Activated T-helper 9 cell treated with anti-CD3 and anti-CD28 coated beads, Interleukin-2, amount 50 U/mL, for 16 hours (primary cell): ENCODE measurements at regions not wholly inside any gene's neighbourhood (a gene's known extent, or its start where the extent isn't known, plus 50 kb on each side); places are given as distances from the start of the nearest gene placed in this dataset.
"Not testable (repeated sequence)": the region's sequence is repeated elsewhere in the genome, so short reads cannot be mapped to it uniquely, and the experiment has no call there.

Experiments used
- DNase-seq: peaks from one replicate; pipeline ENCODE4 v3.0.0-alpha.2; 2020; ENCODE audit warnings: low read depth

DNA sequence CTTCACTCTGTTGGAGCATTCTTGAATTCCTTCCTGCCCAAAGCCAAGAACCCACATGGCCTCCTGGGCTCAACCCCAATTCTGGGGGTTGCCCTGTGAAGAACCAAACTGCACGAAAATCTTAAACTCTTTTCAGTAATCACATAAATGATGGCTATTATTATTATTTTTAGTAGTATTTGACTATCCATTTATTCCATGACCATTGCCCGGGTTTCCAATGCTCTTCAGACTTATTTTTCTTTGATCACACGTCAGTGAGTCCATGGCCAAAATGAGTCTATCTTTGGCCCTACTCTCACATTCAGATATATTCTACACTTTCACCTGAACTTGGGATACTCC is 185.9 kb downstream of the AVL9 start:
- no peak for DNase-seq

DNA sequence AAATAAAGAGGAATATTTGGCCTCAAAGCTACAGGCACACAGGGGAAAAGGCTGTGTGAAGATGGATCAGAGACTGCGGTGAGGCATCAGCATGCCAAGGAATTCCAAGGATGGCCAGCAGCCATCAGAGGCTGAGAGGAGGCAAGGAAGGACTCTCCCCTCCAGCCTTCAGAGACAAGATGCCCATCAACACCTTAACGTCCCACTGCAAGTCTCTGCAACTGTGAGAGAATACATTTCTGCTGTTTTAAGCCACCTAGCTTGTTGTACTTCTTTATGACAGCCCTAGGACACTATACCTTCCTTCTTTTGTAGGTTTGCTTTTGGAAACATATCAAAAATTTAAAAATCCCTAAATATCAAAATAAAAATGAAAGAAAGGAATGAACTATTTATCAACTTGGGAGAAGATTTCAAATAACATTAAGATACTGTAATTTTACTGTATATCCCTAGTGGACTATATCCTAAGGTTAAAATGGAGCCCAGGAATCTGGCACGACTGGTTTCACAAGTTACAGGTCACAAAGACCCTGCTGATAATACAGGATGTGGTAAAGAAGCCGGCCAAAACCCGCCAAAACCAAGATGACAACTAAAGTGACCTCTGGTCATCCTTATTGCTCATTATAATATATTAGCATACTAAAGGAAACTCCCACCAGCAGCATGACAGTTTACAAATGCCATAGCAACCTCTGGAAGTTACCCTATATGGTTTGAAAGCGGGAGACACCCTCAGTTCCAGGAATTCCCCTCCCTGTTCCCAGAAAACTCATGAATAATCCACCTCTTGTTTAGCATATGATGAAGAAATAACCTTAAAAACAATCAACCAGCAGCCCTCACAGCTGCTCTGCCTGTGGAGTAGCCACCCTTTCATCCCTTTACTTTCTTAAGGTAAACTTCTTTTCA is 185.2 kb downstream of the AVL9 start:
- DNase-seq = no peak

DNA sequence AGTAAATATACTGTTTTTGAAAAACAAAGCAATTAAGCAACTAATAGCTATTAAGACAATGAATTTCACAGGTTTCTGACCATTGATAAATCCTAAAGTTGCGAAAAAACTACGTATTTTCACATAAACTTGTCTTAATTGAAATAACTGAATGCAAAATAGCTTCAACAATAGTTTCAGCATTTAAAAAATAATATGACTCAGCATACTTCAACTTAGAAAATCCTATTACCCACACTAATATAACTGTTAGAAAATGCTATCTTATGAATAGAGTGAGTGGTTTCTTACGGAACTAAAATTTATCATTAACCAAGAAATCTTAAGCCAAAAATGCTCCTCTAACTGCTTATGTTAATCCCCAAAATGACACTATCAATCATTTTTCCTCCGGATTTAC is 183.9 kb downstream of the AVL9 start:
- DNase-seq = no peak

DNA sequence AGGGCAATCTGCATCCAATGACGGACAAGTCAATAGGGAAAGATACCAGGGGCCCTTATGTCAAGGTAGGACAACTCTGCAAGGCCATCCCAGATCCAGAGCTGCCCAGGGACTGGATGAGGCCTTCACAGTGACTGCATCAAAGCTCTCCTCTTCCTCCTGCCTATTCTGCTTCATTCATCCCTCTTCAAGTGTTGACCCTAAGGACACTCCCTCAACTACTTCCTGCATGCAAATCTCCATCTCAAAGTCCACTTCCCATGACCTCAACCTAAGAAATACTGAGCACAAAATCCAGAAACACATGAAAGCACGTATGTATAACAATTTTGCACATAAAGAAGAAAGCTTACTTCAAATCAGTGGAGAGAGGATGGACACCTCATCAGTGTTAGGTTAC is 182.3 kb downstream of the AVL9 start:
- DNase-seq = no peak

DNA sequence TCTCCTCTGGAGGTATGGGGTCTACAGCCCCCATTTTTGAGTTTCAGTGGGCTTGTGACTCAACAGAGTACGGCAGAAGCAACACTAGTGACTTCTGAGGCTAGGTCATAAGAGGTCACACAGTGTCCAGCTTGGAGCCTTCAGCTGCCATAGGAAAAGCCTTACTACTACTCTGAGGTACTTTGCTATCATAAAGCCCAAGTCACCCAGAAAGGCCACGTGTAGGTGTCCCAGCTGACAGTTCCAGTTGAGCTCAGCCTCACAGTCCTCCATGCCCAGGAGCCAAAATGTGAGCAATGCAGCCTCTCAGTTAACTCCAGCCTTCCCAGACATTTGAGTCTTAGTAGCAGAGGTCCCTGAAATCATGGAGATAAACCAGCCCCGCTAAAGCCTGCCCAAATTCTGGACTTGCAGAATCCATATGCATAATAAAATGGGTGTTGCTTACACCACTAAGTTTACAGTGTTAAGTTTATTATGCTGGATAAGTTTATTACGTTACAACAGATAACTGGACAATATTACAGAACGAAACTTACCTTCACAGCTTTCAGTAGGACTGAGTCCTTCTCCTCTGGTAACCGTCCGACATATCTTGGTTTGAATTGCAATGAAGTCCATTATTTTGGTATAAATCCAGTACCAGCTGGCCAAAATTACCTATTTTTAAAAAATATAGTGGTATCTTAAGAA is 181.1 kb downstream of the AVL9 start:
- DNase-seq = no peak

DNA sequence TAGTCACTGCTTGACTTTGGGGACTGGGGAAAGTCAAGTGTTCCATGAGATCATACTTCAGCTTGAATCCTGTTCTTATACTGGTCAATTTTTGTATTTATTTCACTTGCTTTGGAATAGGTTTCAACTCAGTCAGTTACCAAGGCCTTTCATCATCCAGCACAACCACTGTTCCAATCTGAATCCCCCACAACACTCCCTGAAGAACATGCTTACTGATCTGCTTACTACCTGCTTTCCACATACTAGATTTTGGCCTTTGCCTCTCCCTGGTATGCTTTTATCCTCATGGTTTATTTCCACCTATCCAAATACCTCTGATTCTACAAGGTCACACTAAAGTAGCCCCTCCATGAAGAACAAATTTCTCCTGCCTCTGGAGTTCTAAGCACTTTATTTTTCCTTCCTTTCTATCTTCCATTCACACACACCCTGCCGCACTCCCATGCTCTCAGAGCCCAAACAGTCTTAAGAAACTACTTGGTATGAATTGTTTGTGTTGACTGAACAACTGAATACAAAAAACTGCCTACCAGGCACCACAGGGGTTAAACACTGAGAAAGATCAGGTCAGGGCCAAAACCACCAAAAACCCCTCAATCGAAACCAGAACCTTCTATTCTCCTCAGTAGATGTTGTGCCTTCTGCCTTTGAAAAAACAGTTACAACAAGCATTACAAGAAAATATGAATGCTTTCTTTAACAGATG is 178.1 kb downstream of the AVL9 start:
- no peak for DNase-seq

DNA sequence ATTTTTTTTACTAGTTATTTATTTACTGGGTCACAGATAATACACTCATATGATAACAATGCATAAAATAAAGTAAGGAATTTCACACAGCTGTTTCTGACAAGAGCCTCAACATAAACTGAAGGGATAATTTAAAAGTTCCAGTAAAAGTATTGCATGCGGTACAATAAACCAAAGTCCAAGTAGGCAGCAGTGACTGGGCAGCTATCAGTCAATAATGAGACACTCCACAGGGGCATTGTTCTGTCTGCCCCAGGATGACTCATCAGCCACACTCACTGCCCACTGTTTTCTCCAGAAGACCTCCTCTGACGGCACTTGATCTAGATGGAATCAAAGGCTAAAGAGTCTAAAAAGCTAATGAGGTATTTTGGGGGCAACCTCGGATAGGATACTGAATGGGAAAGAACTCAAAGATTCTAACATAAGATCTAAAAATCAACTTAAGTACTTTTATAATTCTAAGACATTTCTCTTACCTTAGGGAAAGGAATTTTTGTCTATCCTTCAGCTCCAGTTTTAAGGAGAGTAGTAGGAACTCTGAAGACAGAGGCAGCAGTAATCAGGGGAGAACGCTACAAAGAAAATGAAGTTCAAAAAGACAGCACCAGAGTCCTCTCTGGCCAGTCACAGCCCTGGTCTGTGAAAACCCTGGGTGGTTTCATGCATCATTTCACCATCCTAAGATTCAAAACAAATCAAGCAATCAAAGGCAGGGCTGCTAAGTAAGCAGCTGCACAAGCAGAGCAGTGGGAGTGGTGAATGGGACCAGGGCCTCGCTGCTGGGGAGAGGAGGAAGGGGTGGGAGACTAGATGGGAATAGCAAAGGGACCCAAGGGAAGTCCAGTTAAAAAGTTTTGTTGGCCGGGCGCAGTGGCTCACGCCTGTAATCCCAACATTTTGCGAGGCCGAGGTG is 175.1 kb downstream of the AVL9 start:
- DNase-seq = no peak

DNA sequence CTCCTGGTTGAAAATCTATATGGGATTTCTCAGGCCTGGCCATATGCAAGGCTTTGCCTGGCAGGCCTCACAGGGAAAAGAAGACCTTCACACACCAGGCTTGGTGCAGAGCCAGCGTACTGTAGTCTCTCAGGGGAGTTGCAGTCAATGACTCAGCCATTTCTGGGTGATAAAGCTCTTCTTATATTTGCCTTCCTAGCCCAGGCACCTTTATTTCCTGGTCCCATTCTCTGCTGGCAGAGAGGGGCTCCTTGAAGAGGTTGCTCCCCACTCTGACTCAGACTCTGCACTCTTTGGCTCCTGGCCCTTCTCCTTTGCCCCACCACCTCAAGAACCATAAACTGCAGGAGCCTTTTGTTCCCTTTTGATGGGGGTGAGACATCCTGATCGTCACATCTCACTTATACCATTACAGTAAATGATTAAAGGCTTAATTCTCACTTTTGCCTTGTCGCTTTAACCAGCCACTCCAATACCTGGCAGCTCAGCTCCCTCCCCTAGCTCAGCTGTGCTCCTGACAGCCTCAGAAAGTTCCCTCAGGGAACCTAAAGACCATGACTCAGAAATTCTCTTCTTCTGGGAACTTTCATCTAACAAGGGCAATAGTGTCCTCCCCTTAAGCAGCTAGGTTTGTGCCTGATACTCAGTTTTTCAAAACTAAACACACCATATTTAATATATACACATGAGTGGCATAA is 174.0 kb downstream of the AVL9 start:
- not testable (repeated sequence) for DNase-seq

DNA sequence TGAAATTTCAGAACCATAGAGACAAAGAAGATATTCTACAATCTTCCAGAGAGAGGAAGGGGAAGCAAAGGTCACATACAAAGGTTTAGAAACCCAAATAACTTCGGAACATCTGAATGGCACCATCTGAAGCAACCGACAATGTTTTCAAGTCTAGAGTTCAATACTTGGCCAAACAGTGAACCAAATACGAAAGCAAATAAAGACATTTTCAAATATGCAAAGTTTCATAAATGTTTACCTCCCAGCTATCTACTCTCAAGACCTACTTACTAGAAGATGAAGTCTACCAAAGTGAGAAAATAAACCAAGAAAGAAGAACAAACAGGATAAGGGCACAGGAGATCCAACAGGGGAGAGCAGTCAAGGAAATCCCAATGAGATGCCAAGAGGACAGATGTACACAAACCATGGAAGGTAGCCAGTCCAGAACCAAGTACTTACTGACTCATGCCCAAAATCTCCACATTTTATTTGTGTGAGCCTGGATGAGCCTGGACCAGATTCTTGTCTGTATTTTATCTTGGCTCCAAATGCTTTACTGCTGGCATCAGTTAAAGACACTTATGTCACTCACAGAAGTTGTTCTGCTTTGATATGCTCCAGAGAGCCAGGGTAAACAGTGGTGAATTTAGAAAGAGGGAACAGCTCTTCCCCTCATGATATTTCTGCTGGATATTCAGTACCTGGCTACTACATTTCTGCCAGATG is 173.3 kb downstream of the AVL9 start:
- not testable (repeated sequence) for DNase-seq

DNA sequence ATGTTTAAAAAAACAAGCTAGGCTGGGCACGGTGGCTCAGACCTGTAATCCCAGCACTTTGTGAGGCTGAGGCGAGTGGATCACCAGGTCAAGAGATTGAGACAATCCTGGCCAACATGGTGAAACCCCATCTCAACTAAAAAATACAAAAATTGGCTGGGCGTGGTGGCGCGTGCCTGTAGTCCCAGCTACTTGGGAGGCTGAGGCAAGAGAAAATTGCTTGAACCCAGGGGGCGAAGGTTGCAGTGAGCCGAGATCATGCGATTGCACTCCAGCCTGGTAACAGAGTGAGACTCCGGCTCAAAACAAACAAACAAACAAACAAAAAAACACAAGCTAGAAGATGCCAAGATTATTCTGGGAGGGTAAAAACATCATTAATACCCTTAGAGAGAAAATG is 172.3 kb downstream of the AVL9 start:
- DNase-seq = not testable (repeated sequence)

DNA sequence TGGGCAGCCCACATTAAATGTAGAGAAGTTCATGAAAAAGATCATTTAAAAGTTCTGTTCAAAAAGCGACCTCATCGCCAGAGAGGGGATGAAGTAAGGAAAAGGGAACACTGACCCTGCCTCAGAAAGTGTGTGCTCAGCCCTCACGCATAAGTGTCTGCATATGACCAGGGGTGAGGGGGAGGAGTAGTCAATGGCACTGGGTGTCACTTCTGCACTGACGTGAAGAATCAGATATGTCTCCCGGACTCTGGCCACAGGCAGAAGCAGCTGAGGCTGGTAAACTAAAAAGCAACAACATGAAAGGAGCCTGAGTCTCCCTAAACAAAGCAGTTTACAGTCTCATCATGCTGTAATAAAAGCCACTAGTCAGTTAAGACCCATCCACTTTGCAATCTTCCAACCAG is 168.5 kb downstream of the AVL9 start:
- not testable (repeated sequence) for DNase-seq

DNA sequence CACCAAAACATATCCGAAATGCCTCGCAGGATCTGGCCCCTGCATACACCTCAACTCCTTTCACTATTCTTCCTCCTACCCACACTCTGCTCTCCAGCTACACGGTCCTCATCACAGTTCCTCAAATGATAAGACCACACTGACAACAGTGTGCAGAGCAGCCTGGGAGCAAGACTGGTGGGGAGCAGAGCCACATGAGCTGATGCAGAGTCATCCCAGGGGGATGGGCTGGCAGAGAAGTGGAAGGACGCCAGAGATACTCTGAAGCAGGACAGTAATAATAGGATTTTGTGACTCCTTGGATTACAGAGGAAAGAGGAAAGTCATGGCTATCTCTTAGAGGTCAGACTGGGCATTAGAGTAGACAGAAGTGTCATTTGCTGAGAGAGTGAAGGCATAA is 167.2 kb downstream of the AVL9 start:
- DNase-seq = not testable (repeated sequence)

DNA sequence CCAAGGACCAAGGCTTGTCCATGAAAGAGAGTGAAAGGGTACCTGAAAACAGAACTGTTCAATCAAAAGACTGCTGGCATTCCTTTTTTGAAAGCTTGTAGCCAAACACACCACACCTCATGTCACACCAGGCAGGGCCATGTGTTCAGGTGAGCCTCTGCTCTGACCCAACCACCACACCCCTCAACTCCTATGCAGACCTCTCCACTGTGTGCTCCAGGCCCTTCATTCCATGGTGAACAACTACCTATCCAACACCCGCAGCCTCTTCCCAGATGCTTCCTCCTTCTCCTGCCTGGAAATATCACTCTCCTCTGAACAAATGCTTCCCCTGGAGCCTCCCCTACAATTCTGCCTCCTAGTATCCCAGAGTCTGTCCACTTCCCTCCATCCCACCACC is 166.6 kb downstream of the AVL9 start:
- no peak for DNase-seq

DNA sequence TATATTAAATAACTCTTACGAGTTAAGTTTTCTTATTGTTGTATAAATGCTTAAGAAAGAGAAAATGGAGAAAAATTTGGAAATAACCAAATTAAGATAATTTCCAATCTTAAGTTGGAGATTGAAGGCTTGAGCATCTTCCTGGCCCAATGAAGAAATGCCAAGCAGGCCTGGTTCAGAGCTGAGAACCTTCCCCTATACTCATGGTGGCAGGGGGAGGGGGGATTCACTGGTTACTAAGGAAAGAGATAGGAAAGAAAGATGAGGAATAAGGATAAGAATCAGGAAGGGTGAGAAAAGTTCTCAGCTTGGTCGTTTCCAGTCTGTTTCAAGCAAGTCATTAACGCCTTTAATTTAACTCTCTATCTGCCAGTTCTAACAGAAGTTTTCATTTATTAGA is 166.2 kb downstream of the AVL9 start:
- no peak for DNase-seq

DNA sequence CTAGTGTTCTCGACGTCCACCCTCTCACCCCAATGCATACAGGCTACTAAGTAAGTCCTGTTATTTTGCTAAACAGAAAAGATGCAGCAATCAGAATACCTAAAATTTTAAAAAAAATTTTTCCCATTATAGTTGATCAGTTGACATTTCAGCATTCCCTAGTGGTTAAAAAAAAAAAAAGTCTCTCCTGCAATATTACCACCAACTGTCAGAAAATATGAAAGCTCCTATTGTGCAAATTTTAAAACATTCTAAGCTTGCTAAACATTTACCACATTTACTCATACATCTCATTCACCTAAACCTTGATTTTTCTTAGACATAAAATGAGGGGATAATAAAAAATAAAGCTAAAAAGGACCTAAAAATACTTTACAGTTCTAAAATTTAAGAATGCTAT is 165.6 kb downstream of the AVL9 start:
- DNase-seq = no peak

DNA sequence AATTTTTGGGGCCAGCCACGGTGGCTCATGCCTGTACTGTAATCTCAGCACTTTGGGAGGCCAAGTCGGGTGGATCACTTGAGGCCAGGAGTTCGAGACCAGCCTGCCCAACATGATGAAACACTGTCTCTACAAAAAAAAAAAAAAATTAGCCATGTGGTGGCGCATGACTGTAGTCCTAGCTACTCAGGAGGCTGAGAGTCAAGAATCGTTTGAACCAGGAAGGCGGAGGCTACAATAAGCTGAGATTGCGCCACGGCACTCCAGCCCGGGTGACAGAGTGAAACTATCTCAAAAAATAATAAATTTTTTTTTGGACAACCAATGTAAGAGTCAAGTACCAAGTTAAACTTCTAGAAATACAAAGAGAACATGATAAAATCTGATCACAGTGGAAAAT is 164.6 kb downstream of the AVL9 start:
- no peak for DNase-seq

DNA sequence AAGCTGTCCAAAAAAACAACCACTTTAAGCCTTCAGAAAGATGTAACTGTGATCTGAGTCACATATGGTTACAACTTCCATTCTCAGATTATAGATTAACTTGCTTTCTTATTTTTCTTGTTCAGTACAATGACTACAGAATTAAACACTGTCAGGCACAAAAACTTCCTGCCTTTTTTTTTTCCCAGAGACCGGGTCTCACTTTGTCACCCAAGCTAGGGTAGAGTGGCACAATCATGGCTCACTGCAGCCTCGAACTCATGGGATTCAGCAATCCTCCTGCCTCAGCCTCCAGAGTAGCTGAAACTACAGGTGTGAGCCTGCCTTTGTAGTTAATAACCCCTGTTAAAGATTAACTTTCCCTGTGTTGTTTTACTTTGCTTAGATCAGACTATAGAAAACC is 163.2 kb downstream of the AVL9 start:
- no peak for DNase-seq

DNA sequence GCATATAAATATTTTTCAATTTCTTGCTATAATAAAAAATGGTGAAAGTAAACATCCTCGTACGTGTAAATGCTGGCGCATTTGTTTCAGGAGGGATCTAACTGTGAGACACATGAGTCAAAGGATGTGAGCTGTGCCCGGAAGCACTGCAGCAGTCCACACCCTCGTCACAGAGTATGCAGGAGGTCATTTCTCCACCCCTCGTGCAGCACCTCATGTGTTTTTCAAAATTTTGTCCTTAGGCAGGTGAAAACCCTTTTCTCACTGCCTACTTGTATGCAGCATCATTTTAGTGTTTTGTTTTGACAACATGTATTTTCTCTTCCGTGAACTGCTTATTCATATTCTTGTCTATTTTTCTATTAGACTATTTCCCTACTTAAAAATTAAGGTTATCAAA is 162.7 kb downstream of the AVL9 start:
- no peak for DNase-seq

DNA sequence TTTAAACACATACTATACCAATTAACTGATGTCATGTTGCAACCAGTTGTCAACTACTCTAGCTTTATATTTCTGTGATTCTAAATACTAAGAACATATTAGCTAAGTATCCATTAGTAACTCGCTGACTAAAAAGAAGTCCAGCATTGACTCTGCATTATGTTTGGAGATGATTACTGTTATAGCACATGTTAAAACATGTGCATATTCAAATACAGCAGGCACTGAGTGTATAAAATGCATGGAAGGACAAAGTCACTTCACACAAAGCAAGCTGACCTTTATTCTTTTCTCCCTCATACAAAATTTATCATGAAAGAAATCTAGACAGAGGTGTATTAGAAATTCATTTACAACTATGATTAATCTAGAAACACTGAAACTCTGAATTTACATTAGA is 159.3 kb downstream of the AVL9 start:
- DNase-seq = not testable (repeated sequence)

DNA sequence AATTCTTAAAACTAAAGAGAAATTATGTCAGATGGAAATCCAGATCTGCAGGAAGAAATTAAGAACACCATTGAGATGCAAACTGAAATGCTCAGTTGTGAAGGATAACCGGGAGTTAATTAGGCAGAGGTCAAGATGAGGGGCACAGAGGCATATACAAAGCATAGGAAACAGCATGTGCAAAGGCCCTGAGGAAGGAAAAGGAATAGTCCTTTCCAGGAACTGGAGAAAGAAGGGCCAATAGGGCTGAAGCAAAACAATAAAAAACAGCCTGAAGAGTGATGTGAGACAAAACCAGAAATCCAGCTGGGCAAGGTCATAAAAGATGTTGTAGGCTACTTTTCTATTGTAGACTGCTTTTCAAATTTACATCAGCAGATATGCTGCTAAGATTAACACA is 155.1 kb downstream of the AVL9 start:
- not testable (repeated sequence) for DNase-seq
